ENCODE measurements at regions not wholly inside any gene's neighbourhood (a gene's known extent, or its start where the extent isn't known, plus 50 kb on each side); places are given as distances from the start of the nearest gene placed in this dataset.
"Not testable (repeated sequence)": the region's sequence is repeated elsewhere in the genome, so short reads cannot be mapped to it uniquely, and the experiment has no call there.

- Histone ChIP-seq H3K27ac (ENCODE audit: insufficient read depth, low read length, poor library complexity, severe bottlenecking) (no peak overlapping the region), H3K4me1 (ENCODE audit: control insufficient read depth, insufficient read depth, low read length, poor library complexity, severe bottlenecking) (no peaks in the 10 kb centered on the region), H3K36me3 (ENCODE audit: control insufficient read depth, insufficient read depth, low read length) (no peaks in the 10 kb centered on the region), H3K4me3 (ENCODE audit: low read depth, low read length) (no peak overlapping the region), H3K27me3 (ENCODE audit: control insufficient read depth, insufficient read depth, low read length) (no peaks in the 10 kb centered on the region), H3K9me3 (ENCODE audit: control insufficient read depth in 2 of 2, low read length in 2 of 2) (no peaks in the 10 kb centered on the region)
- no peaks in the 10 kb centered on the region for H3K4me1 Mint-ChIP-seq
- H3K27ac Mint-ChIP-seq: no peak overlapping the region
- H3K27me3 Mint-ChIP-seq: peaks cover 4% of the 10 kb centered on the region
- H3K36me3 Mint-ChIP-seq: no peaks in the 10 kb centered on the region
- ATAC-seq (ENCODE audit: low read depth in 2 of 2): no peak
- H3K9me3 Mint-ChIP-seq: no peaks in the 10 kb centered on the region
- H3K4me3 Mint-ChIP-seq: no peak overlapping the region
- DNase-seq: no peak
These were observed 195.3 kb upstream of the HS6ST1 start for GRCh38 chr2:128513961-128514283.

DNA sequence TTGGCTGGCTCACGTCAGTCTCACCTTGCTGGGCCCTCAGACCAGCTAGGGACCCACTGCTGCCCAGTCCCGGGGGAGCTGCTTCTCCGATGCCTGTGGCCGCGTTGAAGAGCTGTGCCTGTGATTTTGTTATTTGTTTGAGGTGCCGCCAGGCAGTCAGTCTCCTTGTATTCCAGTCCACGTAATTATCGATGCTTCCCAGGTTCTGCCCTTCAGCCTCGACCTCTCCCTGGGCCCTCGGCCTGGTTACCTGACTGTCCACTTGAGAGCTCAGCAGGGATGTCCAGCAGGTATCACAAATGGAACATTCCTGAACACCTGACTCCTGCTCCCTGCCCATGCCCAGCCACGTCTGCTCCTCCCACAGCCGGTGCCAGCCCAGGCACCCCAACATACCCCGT is 195.9 kb upstream of the HS6ST1 start:
- Mint-ChIP-seq H3K27ac (peak overlapping the region in 1 of 3 donors; percentile 38), H3K36me3 (no peaks in the 10 kb centered on the region), H3K9me3 (no peaks in the 10 kb centered on the region), H3K4me1 (no peaks in the 10 kb centered on the region), H3K4me3 (no peak overlapping the region), H3K27me3 (peaks cover 4% of the 10 kb centered on the region)
- no peak for DNase-seq
- no peak for ATAC-seq (ENCODE audit: low read depth in 2 of 2)
- H3K27ac ChIP-seq (ENCODE audit: insufficient read depth, low read length, poor library complexity, severe bottlenecking): no peak overlapping the region
- no peaks in the 10 kb centered on the region for H3K27me3 ChIP-seq (ENCODE audit: control insufficient read depth, insufficient read depth, low read length)
- no peaks in the 10 kb centered on the region for H3K9me3 ChIP-seq (ENCODE audit: control insufficient read depth in 2 of 2, low read length in 2 of 2)
- no peak overlapping the region for H3K4me3 ChIP-seq (ENCODE audit: low read depth, low read length)
- no peaks in the 10 kb centered on the region for H3K4me1 ChIP-seq (ENCODE audit: control insufficient read depth, insufficient read depth, low read length, poor library complexity, severe bottlenecking)
- H3K36me3 ChIP-seq (ENCODE audit: control insufficient read depth, insufficient read depth, low read length): no peaks in the 10 kb centered on the region

DNA sequence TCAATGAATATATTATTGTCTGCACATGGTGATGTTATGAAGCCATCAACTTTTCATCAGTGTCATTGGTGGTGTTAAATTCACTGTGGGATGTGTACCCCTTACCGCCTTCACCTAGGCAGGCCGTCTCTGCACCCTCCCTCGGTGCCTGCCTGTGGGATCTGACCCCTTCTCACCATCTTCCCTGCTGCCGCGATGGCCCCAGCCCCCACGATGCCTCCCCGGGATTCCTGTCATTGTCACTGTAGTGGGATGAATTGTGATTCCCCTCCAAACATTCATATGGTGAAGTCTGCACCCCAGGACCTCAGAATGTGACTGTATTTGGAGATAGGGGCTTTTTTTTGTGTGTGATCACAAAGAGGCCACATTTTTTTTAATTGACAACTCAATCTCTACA is 198.3 kb upstream of the HS6ST1 start:
- Mint-ChIP-seq H3K27me3 (peaks cover 11% of the 10 kb centered on the region), H3K36me3 (no peaks in the 10 kb centered on the region), H3K27ac (no peak overlapping the region), H3K4me3 (no peak overlapping the region), H3K9me3 (no peaks in the 10 kb centered on the region), H3K4me1 (no peaks in the 10 kb centered on the region)
- H3K9me3 ChIP-seq (ENCODE audit: control insufficient read depth in 2 of 2, low read length in 2 of 2): no peaks in the 10 kb centered on the region
- no peaks in the 10 kb centered on the region for H3K27me3 ChIP-seq (ENCODE audit: control insufficient read depth, insufficient read depth, low read length)
- no peak for DNase-seq
- no peaks in the 10 kb centered on the region for H3K4me1 ChIP-seq (ENCODE audit: control insufficient read depth, insufficient read depth, low read length, poor library complexity, severe bottlenecking)
- H3K36me3 ChIP-seq (ENCODE audit: control insufficient read depth, insufficient read depth, low read length): no peaks in the 10 kb centered on the region
- H3K4me3 ChIP-seq (ENCODE audit: low read depth, low read length): no peak overlapping the region
- ATAC-seq (ENCODE audit: low read depth in 2 of 2): no peak
- no peak overlapping the region for H3K27ac ChIP-seq (ENCODE audit: insufficient read depth, low read length, poor library complexity, severe bottlenecking)

- H3K36me3 ChIP-seq (ENCODE audit: control insufficient read depth, insufficient read depth, low read length); H3K4me3 Mint-ChIP-seq; H3K27me3 Mint-ChIP-seq; H3K36me3 Mint-ChIP-seq; H3K4me1 ChIP-seq (ENCODE audit: control insufficient read depth, insufficient read depth, low read length, poor library complexity, severe bottlenecking); H3K9me3 ChIP-seq (ENCODE audit: control insufficient read depth in 2 of 2, low read length in 2 of 2); H3K27me3 ChIP-seq (ENCODE audit: control insufficient read depth, insufficient read depth, low read length); DNase-seq; H3K9me3 Mint-ChIP-seq; ATAC-seq (ENCODE audit: low read depth in 2 of 2); H3K4me3 ChIP-seq (ENCODE audit: low read depth, low read length); H3K27ac ChIP-seq (ENCODE audit: insufficient read depth, low read length, poor library complexity, severe bottlenecking); H3K27ac Mint-ChIP-seq; H3K4me1 Mint-ChIP-seq: not testable (repeated sequence)
These were observed 200.4 kb upstream of the HS6ST1 start for GRCh38 chr2:128519028-128519427.

DNA sequence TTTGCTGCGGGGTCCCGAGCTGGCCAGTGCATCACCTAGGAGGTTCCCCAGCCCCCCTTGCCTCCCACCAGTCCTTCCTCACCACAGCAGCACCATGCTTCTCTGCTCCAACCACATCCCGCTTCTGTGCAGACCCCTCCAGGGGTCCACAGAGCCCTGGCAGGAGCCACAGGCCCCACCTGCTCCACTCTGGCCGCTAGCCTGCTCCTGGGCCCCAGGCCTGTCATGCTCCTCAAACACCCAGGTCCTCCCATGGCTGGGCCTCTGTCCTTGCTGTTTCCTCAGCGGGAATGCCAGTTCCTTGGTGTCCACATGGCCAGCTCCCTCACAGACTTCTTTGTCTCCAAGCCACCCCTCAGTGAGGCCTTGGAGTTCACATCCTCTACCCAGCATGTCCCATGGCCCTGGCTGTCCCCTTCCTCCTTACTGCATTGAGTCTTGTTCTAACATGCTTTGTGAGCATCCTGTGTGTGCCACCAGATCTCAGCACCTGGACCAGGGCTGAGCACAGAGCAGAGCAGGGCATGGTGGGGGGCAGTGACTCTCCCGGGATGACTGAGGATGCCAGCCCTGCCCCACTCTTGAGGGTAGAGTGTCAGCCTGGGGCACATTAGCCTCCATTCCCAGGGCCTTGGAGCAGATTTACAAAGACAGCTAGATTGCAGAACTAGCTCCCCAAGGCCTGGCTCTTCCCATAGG is 201.0 kb upstream of the HS6ST1 start:
- Histone ChIP-seq H3K27me3 (ENCODE audit: control insufficient read depth, insufficient read depth, low read length) (no peaks in the 10 kb centered on the region), H3K9me3 (ENCODE audit: control insufficient read depth in 2 of 2, low read length in 2 of 2) (no peaks in the 10 kb centered on the region), H3K4me1 (ENCODE audit: control insufficient read depth, insufficient read depth, low read length, poor library complexity, severe bottlenecking) (no peaks in the 10 kb centered on the region), H3K4me3 (ENCODE audit: low read depth, low read length) (no peak overlapping the region), H3K36me3 (ENCODE audit: control insufficient read depth, insufficient read depth, low read length) (no peaks in the 10 kb centered on the region), H3K27ac (ENCODE audit: insufficient read depth, low read length, poor library complexity, severe bottlenecking) (no peak overlapping the region)
- Mint-ChIP-seq H3K9me3 (peaks cover 0 to 2% (median 0%) of the 10 kb centered on the region in 7 donors), H3K27ac (peak overlapping the region in 1 of 3 donors; percentile 76), H3K4me3 (no peak overlapping the region), H3K4me1 (no peaks in the 10 kb centered on the region), H3K27me3 (peaks cover 6% of the 10 kb centered on the region), H3K36me3 (no peaks in the 10 kb centered on the region)
- ATAC-seq (ENCODE audit: low read depth in 2 of 2): no peak
- DNase-seq: no peak

GRCh38 chr2:128520340-128520739 is 201.7 kb upstream of the HS6ST1 start:
- Histone ChIP-seq H3K36me3 (ENCODE audit: control insufficient read depth, insufficient read depth, low read length) (no peaks in the 10 kb centered on the region), H3K27ac (ENCODE audit: insufficient read depth, low read length, poor library complexity, severe bottlenecking) (no peak overlapping the region), H3K4me3 (ENCODE audit: low read depth, low read length) (no peak overlapping the region), H3K27me3 (ENCODE audit: control insufficient read depth, insufficient read depth, low read length) (no peaks in the 10 kb centered on the region), H3K4me1 (ENCODE audit: control insufficient read depth, insufficient read depth, low read length, poor library complexity, severe bottlenecking) (no peaks in the 10 kb centered on the region), H3K9me3 (ENCODE audit: control insufficient read depth in 2 of 2, low read length in 2 of 2) (no peaks in the 10 kb centered on the region)
- H3K9me3 Mint-ChIP-seq: peaks cover 0 to 2% (median 0%) of the 10 kb centered on the region in 7 donors
- ATAC-seq (ENCODE audit: low read depth in 2 of 2) (no peak), DNase-seq (no peak)
- H3K27ac Mint-ChIP-seq: no peak overlapping the region
- no peaks in the 10 kb centered on the region for H3K36me3 Mint-ChIP-seq
- H3K4me3 Mint-ChIP-seq: no peak overlapping the region
- H3K4me1 Mint-ChIP-seq: no peaks in the 10 kb centered on the region
- peaks cover 6% of the 10 kb centered on the region for H3K27me3 Mint-ChIP-seq

DNA sequence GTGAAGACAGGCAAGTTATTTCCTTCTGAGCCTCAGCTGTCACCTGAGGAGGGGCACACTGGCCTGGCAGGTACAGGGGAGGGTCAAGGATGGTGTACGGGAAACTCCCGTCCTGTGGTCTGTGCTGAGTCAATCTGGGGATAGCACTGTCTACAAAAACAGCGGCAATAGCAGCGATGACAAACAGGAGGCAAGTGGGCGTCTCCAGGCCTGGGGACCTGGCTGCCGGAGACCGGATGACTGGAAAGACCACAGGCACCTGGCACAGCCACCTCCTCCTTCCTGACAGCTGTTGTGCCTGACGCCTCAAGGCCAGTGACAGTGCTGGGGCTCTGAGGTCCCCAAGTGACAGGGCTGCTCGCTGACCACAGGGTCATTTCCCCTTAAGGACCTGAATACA is 202.1 kb upstream of the HS6ST1 start:
- no peak overlapping the region for H3K27ac Mint-ChIP-seq
- H3K4me1 Mint-ChIP-seq: no peaks in the 10 kb centered on the region
- H3K4me3 ChIP-seq (ENCODE audit: low read depth, low read length): no peak overlapping the region
- H3K36me3 Mint-ChIP-seq: no peaks in the 10 kb centered on the region
- H3K27me3 ChIP-seq (ENCODE audit: control insufficient read depth, insufficient read depth, low read length): no peaks in the 10 kb centered on the region
- H3K27me3 Mint-ChIP-seq: peaks cover 6% of the 10 kb centered on the region
- H3K27ac ChIP-seq (ENCODE audit: insufficient read depth, low read length, poor library complexity, severe bottlenecking): no peak overlapping the region
- H3K36me3 ChIP-seq (ENCODE audit: control insufficient read depth, insufficient read depth, low read length): no peaks in the 10 kb centered on the region
- H3K9me3 ChIP-seq (ENCODE audit: control insufficient read depth in 2 of 2, low read length in 2 of 2): no peaks in the 10 kb centered on the region
- H3K4me3 Mint-ChIP-seq: no peak overlapping the region
- DNase-seq: peak in 1 of 3 donors; percentile 37
- no peaks in the 10 kb centered on the region for H3K4me1 ChIP-seq (ENCODE audit: control insufficient read depth, insufficient read depth, low read length, poor library complexity, severe bottlenecking)
- peaks cover 0 to 2% (median 0%) of the 10 kb centered on the region in 7 donors for H3K9me3 Mint-ChIP-seq
- ATAC-seq (ENCODE audit: low read depth in 2 of 2): peak; percentile 28 to 29

DNA sequence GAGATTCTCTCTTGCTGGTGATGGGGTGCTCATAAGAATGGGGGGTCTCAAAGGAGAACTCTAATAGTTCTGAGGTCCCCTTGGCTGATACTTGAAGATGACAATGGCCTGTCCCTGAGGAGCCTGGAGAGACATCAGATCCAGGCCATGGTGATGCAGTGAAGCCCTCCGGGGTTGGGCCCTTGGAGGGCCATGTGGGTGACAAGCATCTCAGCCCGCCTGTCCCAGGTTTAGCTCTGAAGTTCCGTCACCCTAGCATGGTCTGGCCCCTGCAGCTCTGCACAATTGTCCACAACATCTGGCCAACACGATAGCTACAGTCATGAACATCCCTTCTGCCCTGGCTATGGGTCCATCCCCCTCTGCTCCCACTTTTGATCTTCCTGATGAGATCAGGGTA is 202.8 kb upstream of the HS6ST1 start:
- Histone ChIP-seq H3K4me3 (ENCODE audit: low read depth, low read length) (no peak overlapping the region), H3K36me3 (ENCODE audit: control insufficient read depth, insufficient read depth, low read length) (no peaks in the 10 kb centered on the region), H3K27me3 (ENCODE audit: control insufficient read depth, insufficient read depth, low read length) (no peaks in the 10 kb centered on the region), H3K9me3 (ENCODE audit: control insufficient read depth in 2 of 2, low read length in 2 of 2) (no peaks in the 10 kb centered on the region), H3K27ac (ENCODE audit: insufficient read depth, low read length, poor library complexity, severe bottlenecking) (no peak overlapping the region), H3K4me1 (ENCODE audit: control insufficient read depth, insufficient read depth, low read length, poor library complexity, severe bottlenecking) (no peaks in the 10 kb centered on the region)
- DNase-seq (no peak), ATAC-seq (ENCODE audit: low read depth in 2 of 2) (no peak)
- peaks cover 6% of the 10 kb centered on the region for H3K27me3 Mint-ChIP-seq
- H3K9me3 Mint-ChIP-seq: peaks cover 0 to 2% (median 0%) of the 10 kb centered on the region in 7 donors
- H3K36me3 Mint-ChIP-seq: no peaks in the 10 kb centered on the region
- no peaks in the 10 kb centered on the region for H3K4me1 Mint-ChIP-seq
- H3K4me3 Mint-ChIP-seq: no peak overlapping the region
- no peak overlapping the region for H3K27ac Mint-ChIP-seq

Measured in CD4-positive, CD25-positive, alpha-beta regulatory T cell (primary cell).